GM18909 (cell line): ENCODE measurements at regions not wholly inside any gene's neighbourhood (a gene's known extent, or its start where the extent isn't known, plus 50 kb on each side); places are given as distances from the start of the nearest gene placed in this dataset.

Source experiments
- ATAC-seq: cut with Tn5 transposase; IDR thresholded peaks from one replicate; pipeline ENCODE4 v1.9.1; 2021; ENCODE audit warnings: mild to moderate bottlenecking; ENCODE audit not compliant: unreplicated experiment, poor library complexity

DNA sequence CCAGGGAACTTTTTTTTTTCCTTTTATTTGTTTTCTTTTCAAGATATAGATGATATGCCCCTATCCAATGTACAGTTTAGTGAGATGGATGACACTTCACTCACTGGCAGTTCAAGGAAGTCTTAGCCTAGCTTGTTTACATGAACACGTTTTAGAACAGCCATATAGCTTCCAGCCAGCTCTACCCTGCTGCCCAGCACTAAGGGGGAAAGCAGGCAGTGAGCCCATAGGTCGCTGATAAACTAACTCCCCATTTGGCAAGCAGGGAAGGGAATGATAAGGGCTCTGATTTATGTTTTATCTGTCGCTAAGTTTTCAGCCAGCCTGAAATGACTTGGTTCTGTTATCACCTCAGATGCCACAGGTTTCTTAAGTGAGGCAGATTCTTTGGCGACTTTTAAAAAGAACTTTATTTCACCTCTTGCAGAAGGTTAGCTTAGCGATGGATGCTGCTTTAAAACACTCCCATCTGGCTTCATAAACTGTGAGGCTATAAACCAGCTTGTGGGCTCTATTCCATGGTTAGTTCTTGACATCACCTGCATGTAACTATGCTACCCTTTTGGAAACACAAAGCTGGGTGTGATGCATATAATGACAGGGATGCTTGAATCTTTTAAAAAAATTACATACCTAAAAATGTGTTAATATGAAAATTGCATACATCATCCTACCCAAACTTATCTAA lies 348.4 kb downstream of the FBXO8 start:
- ATAC-seq: no peak

DNA sequence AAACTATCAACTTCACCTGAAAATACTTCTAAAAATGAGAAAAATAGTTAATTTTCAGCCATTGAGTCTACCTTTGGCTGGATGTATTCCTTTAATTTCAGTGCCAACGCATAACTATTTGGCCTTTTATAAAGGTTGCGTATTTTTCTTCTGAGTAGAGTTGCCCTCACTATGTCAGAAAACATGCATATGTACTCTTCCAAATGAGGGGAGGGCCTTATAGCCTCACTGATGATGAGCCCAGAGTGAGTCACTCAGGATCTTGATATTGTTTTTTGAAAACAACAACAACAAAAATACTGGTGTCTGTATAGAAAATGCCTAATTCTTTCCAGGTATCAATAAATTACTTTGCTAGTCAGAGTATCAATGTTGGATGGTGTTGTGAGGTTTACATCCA lies 349.3 kb downstream of the FBXO8 start:
- ATAC-seq: no peak

GRCh38 chr4:173932701-173933100 lies 350.8 kb downstream of the FBXO8 start:
- no peak for ATAC-seq

DNA sequence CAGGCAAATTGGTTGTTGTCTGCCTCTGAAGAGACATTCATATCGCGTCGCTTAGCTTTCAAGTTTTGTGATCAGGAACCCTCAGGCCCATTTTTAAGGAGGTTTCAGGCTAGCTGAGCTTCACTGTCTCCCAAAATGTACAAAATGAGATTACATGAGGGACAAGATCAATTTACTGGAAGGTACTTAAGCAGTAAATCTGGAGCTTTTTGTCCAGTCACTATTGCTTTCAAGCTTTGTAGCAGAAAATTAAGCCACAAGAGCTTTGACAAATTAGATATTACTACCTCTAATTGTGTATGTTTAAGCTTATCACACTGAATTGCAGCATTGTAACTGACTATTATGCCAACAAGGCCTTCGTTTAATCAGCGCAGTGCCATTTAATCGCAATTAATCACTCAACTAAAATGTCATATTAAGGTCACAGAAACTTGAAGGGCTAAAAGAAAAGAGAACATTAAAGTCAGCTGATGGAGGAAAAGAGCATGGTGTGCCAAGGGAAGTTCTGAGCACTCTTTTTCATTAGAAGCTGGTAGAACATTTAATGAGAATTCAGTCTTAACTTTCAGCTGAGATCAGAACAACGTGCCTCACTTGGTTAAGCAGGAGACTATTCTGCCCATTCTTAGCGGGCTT lies 353.0 kb downstream of the FBXO8 start:
- no peak for ATAC-seq

DNA sequence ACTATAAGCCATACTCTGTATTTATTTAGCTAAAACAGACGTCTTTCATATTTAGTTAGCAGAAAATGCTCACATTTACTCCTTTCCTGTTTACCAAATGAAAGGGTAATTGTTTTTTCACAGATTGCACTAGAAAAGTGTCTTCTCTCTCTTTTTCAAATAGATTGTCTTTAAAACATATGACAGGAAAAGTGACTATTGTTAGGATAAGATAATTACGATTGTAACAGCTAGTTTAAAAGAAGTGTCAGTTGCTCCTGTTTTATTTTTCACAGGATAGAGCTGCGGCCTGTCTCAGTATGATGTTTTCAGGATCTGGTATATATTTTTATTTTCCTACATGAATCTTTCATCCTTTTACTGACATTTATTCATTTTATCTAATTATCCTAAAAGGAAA lies 353.5 kb downstream of the FBXO8 start:
- ATAC-seq: no peak

DNA sequence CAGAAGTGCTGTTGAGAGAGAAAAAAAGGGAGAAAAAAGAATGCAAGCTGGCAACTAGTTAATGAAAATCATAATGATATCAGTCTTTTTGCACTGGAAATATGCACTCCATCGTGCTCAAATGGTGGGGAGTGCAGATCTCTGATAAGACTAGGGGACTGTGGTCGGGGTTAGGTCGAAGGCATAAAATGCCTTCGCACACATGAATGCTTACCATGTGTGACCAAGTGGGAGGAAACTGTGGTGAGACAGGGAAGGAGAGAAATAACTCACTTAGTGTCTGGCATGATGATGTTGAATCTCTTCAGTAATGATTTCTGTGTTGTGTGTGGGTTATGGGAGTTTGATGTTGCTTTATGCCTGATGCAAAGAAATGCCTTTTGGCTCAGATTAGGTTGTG lies 358.9 kb downstream of the FBXO8 start:
- ATAC-seq: peak; percentile 89

- no peak for ATAC-seq
Measured at GRCh38 chr4:173919861-173920260, 363.6 kb downstream of the FBXO8 start.

DNA sequence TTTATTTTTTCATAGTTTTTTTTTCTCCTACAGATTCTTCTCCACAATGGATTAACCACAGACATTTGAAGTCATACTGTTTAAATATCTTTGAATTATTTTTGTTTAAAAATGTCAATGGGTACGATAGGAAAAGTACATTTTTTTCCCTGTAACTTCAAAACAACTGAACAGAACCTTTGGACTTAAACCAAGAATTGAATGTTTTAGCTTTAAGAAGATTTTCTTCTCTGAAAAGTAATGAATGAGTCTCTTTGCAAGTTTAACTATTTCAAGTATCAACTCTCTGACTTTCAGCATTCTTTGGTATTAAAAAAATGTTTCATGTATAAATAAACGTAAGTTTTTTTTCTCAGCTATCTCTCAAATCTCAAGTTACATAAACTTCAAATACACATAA lies 364.3 kb downstream of the FBXO8 start:
- no peak for ATAC-seq

GRCh38 chr4:173917255-173917960 lies 366.1 kb downstream of the FBXO8 start:
- ATAC-seq: no peak

DNA sequence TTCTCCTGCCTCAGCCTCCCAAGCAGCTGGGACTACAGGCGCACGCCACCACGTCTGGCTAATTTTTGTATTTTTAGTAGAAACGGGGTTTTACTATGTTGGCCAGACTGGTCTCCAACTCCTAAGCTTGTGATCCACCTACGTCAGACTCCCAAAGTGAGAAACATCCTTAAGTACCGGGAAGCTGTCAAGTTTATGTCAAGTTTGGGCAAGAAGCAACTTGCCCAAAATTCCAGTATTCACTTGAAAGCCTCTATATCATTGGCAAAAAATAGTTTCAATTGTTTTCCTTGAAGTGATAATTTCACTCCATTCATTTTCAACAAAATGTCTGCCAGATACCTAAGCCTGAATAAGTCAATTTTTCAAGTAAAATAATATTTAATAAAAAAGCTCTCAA lies 370.0 kb downstream of the FBXO8 start:
- ATAC-seq: no peak

GRCh38 chr4:173912384-173912783 lies 371.1 kb downstream of the FBXO8 start:
- no peak for ATAC-seq

- no peak for ATAC-seq
Measured at GRCh38 chr4:173910891-173911290, 372.6 kb downstream of the FBXO8 start.

GRCh38 chr4:173909294-173909693 lies 374.2 kb downstream of the FBXO8 start:
- ATAC-seq: no peak

GRCh38 chr4:173899813-173900212 lies 369.8 kb upstream of the HAND2 start:
- ATAC-seq: no peak

- ATAC-seq: no peak
Measured at GRCh38 chr4:173891072-173891471, 361.0 kb upstream of the HAND2 start.

GRCh38 chr4:173883821-173884220 lies 353.8 kb upstream of the HAND2 start:
- ATAC-seq: no peak

DNA sequence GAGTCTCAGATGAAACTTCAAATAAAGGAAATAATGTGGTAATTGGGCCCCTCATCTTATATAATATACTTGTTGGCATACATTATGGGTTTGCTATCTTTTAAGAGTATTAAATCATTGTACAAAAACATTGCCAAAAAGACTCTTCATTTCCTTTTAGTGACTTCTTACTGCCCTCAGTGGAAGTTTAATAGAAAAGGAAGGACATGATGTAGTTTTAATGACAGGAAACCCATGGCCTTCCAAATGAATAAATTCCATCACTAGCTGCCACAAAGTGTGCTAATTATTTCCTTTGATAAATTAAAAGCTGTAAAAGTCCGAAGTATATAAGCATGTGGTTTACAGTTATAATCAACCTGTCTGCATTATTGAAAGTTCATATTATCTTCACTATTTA lies 350.9 kb upstream of the HAND2 start:
- no peak for ATAC-seq

- no peak for ATAC-seq
Measured at GRCh38 chr4:173879509-173879908, 349.5 kb upstream of the HAND2 start.

DNA sequence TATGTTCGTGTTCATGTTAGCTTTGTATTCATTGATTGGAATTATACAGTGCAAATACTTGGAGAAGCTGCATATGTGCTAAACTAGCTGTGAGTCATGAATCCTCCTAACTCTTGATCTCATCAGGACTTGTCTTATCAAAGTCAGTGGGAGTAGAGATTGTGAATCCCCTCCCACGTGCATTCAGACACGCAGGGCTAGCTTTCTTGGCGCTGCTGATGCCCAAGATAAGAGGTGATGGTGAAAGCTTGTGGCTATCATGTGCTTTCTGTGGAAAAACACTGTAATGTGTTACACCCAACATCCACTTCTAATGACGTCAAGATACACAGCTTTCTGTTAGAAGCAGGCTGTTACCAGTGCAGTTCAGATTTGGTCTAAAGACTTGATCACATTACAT lies 348.7 kb upstream of the HAND2 start:
- no peak for ATAC-seq

GRCh38 chr4:173871643-173872042 lies 341.6 kb upstream of the HAND2 start:
- ATAC-seq: no peak

DNA sequence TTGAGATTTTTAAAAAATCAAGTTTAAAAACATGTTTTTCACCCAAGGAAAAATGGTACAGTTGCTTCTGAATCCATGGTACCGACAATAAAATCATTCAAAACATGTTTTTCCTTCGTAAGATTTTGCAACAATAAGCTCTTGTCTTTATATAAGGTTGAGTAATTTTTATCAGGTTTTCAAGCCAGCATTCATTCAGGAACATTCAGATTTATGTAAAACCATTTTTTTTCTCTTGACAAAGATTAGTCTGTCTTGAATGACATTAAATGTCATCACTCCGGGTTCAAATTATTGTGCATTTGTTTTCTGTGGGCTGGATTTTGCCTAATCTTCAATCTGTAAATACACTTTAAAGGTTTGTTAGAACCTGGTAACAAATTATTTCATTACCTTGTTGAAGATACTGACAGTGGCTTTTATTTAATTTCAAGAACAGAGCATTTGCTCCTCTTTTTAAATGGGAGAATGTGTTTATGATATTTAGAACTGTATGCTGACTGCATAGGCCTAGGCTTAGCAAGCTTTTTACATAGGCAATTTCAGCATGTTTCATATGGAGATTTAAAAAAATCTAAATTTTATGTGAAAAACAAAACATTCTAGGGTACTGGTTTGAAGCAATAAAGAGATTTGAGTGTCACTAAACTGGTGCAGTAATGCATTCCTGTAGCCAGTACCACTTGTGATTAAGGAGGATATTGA lies 336.4 kb upstream of the HAND2 start:
- ATAC-seq: no peak
